ENCODE measurements at regions not wholly inside any gene's neighbourhood (a gene's known extent, or its start where the extent isn't known, plus 50 kb on each side); places are given as distances from the start of the nearest gene placed in this dataset.

- DNase-seq (ENCODE audit: low read depth), result no peak
Measured at GRCh38 chr4:108272561-108272960, 103.8 kb upstream of the LEF1 start.

GRCh38 chr4:108272046-108272445, 103.3 kb upstream of the LEF1 start:
- no peak for DNase-seq (ENCODE audit: low read depth)

- DNase-seq (ENCODE audit: low read depth), result peak; percentile 8
Measured at GRCh38 chr4:108270466-108271450, 102.0 kb upstream of the LEF1 start.

GRCh38 chr4:108264693-108265092, 96.0 kb upstream of the LEF1 start:
- DNase-seq (ENCODE audit: low read depth), result no peak

- no peak for DNase-seq (ENCODE audit: low read depth)
Measured at GRCh38 chr4:108263057-108263456, 94.3 kb upstream of the LEF1 start.

- DNase-seq (ENCODE audit: low read depth), result no peak
Measured at GRCh38 chr4:108261026-108261425, 92.3 kb upstream of the LEF1 start.

GRCh38 chr4:108256538-108256937, 87.8 kb upstream of the LEF1 start:
- DNase-seq (ENCODE audit: low read depth), result no peak

GRCh38 chr4:108255203-108255747, 86.5 kb upstream of the LEF1 start:
- DNase-seq (ENCODE audit: low read depth), result no peak

GRCh38 chr4:108249397-108249796, 80.7 kb upstream of the LEF1 start:
- DNase-seq (ENCODE audit: low read depth), result no peak

GRCh38 chr4:108247387-108248049, 78.8 kb upstream of the LEF1 start:
- no peak for DNase-seq (ENCODE audit: low read depth)

- DNase-seq (ENCODE audit: low read depth), result no peak
Measured at GRCh38 chr4:108244606-108245005, 75.9 kb upstream of the LEF1 start.

- no peak for DNase-seq (ENCODE audit: low read depth)
Measured at GRCh38 chr4:108240366-108240765, 71.6 kb upstream of the LEF1 start.

GRCh38 chr4:108237693-108238092, 69.0 kb upstream of the LEF1 start:
- no peak for DNase-seq (ENCODE audit: low read depth)

- DNase-seq (ENCODE audit: low read depth), result no peak
Measured at GRCh38 chr4:108236264-108236663, 67.5 kb upstream of the LEF1 start.

GRCh38 chr4:108227923-108228322, 59.2 kb upstream of the LEF1 start:
- no peak for DNase-seq (ENCODE audit: low read depth)

GRCh38 chr4:108224611-108225053, 55.9 kb upstream of the LEF1 start:
- DNase-seq (ENCODE audit: low read depth), result no peak

GRCh38 chr4:108223313-108223712, 54.6 kb upstream of the LEF1 start:
- DNase-seq (ENCODE audit: low read depth), result no peak

GRCh38 chr4:108219998-108220397, 51.3 kb upstream of the LEF1 start:
- DNase-seq (ENCODE audit: low read depth), result no peak
